Mesenchymal stem cell (in vitro differentiated cells and primary cell): ENCODE measurements at regions not wholly inside any gene's neighbourhood (a gene's known extent, or its start where the extent isn't known, plus 50 kb on each side); places are given as distances from the start of the nearest gene placed in this dataset.

ENCODE experiments used
- DNase-seq: peaks from one replicate; pipeline ENCODE4 v3.0.0-alpha.2; 2013
- H2AFZ ChIP-seq: one replicate; pipeline ENCODE4 v1.6.1; 2013; ENCODE audit warnings: low read depth, mild to moderate bottlenecking, control low read depth, inconsistent platforms, low read length, moderate library complexity
- H2AK5ac ChIP-seq: 2 replicates; pipeline ENCODE4 v1.6.1; 2013; ENCODE audit warnings: low read length, moderate library complexity, mild to moderate bottlenecking, inconsistent platforms; ENCODE audit not compliant: severe bottlenecking
- H2BK120ac ChIP-seq: one replicate; pipeline ENCODE4 v1.6.1; 2013; ENCODE audit warnings: low read depth, mild to moderate bottlenecking, inconsistent platforms, low read length, moderate library complexity
- H2BK12ac ChIP-seq, 2 experiments: one replicate each; pipeline ENCODE4 v1.6.1; 2013; ENCODE audit warnings: inconsistent platforms in 2 of 2, low read length in 2 of 2, mild to moderate bottlenecking in 2 of 2, moderate library complexity in 2 of 2, control low read depth in 1 of 2
- H2BK15ac ChIP-seq: one replicate; pipeline ENCODE4 v1.6.1; 2013; ENCODE audit warnings: mild to moderate bottlenecking, low read depth, inconsistent platforms; ENCODE audit not compliant: poor library complexity, severe bottlenecking
- H2BK5ac ChIP-seq: 2 replicates; pipeline ENCODE4 v1.6.1; 2013; ENCODE audit warnings: low read depth, mild to moderate bottlenecking, low read length, control low read depth, inconsistent platforms; ENCODE audit not compliant: poor library complexity, severe bottlenecking
- H3K14ac ChIP-seq, 2 experiments: one replicate each; pipeline ENCODE4 v1.6.1; 2013; ENCODE audit warnings: inconsistent platforms in 2 of 2, low read length in 2 of 2, control low read depth in 1 of 2, mild to moderate bottlenecking in 1 of 2, moderate library complexity in 1 of 2
- H3K18ac ChIP-seq, 2 experiments: one replicate each; pipeline ENCODE4 v1.6.1; 2013; ENCODE audit warnings: inconsistent platforms in 2 of 2, low read length in 2 of 2, control low read depth in 1 of 2, low read depth in 1 of 2, mild to moderate bottlenecking in 1 of 2
- H3K23ac ChIP-seq, 2 experiments: one replicate each; pipeline ENCODE4 v1.6.1; 2013; ENCODE audit warnings: inconsistent platforms in 2 of 2, low read length in 2 of 2, mild to moderate bottlenecking in 2 of 2, moderate library complexity in 2 of 2, control low read depth in 1 of 2
- H3K27ac ChIP-seq: 2 replicates; pipeline ENCODE4 v1.5.1; 2013; ENCODE audit warnings: mild to moderate bottlenecking, moderate library complexity, low read length, control low read depth, inconsistent platforms; ENCODE audit not compliant: poor library complexity, severe bottlenecking
- H3K27me3 ChIP-seq, 2 experiments: 2 replicates each; pipeline versions ENCODE4 v1.6.1 to v1.7.0; 2013; ENCODE audit warnings: low read length in 2 of 2, mild to moderate bottlenecking in 2 of 2, moderate library complexity in 2 of 2, control low read depth in 1 of 2, inconsistent platforms in 1 of 2; ENCODE audit not compliant: control insufficient read depth in 1 of 2, insufficient read depth in 1 of 2
- H3K36me3 ChIP-seq, 2 experiments: 2 replicates each; pipeline versions ENCODE4 v1.6.1 to v1.7.0; 2013; ENCODE audit warnings: low read length in 2 of 2, control low read depth in 1 of 2, inconsistent platforms in 1 of 2, low read depth in 1 of 2, mild to moderate bottlenecking in 1 of 2; ENCODE audit not compliant: insufficient read depth in 2 of 2, control insufficient read depth in 1 of 2
- H3K4ac ChIP-seq, 2 experiments: one replicate each; pipeline ENCODE4 v1.6.1; 2013; ENCODE audit warnings: inconsistent platforms in 2 of 2, low read length in 2 of 2, mild to moderate bottlenecking in 2 of 2, moderate library complexity in 2 of 2, control low read depth in 1 of 2, low read depth in 1 of 2
- H3K4me1 ChIP-seq: 2 replicates; pipeline ENCODE4 v1.6.1; 2013; ENCODE audit warnings: low read depth, low read length, control low read depth; ENCODE audit not compliant: control insufficient read depth, insufficient read depth
- H3K4me2 ChIP-seq: 2 replicates; pipeline ENCODE4 v1.6.1; 2013; ENCODE audit warnings: low read length, mild to moderate bottlenecking, inconsistent platforms; ENCODE audit not compliant: poor library complexity, severe bottlenecking
- H3K4me3 ChIP-seq, 2 experiments: 2 replicates each; pipeline versions ENCODE4 v1.5.1 to v1.7.0; 2013; ENCODE audit warnings: low read length in 2 of 2, mild to moderate bottlenecking in 2 of 2, control low read depth in 1 of 2, low read depth in 1 of 2; ENCODE audit not compliant: insufficient read depth in 1 of 2
- H3K79me1 ChIP-seq: replicated peaks from 2 replicates; pipeline ENCODE4 v1.6.1; 2013; ENCODE audit warnings: mild to moderate bottlenecking, control low read depth, low read length, inconsistent platforms; ENCODE audit not compliant: poor library complexity, severe bottlenecking
- H3K9ac ChIP-seq: 2 replicates; pipeline ENCODE4 v1.7.0; 2013; ENCODE audit warnings: mild to moderate bottlenecking, low read length, moderate library complexity
- H3K9me3 ChIP-seq: 2 replicates; pipeline ENCODE4 v1.7.0; 2013; ENCODE audit warnings: mild to moderate bottlenecking, low read length; ENCODE audit not compliant: control insufficient read depth
- H4K8ac ChIP-seq: one replicate; pipeline ENCODE4 v1.6.1; 2013; ENCODE audit warnings: inconsistent platforms, mild to moderate bottlenecking, low read length, moderate library complexity
- H4K91ac ChIP-seq: one replicate; pipeline ENCODE4 v1.6.1; 2013; ENCODE audit warnings: mild to moderate bottlenecking, low read length, inconsistent platforms
- WGBS: methylation state at CpG from one replicate; pipeline ENCODE4 v1.1.7; 2013; ENCODE audit warnings: mixed read lengths; 5-methylcytosine and 5-hydroxymethylcytosine counted together

DNA sequence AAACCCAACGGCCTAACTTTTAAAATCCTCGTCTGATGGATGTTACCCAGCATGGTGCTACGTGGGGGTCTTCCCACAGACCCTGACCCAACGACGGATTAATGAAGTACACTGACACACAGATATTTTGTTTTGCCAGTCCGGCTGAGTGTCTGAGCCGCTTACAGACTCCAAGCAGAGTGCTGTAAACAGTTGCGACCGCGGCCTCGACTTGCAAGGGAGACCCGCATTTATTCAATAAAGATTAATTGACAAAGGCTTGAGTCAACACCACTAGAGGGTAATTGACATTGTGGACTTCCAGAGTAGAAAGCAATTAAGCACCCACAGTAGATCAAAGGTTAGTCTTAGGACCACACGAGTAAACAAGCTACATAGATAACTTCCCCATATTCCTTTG is 1042.4 kb downstream of the AACS start:
- H2BK15ac ChIP-seq, result no peak overlapping the region
- no peak overlapping the region for H3K4me2 ChIP-seq
- DNase-seq, result no peak
- H3K14ac ChIP-seq, result no peak overlapping the region
- no peak overlapping the region for H2AK5ac ChIP-seq
- no peak overlapping the region for H2BK12ac ChIP-seq
- no peak overlapping the region for H4K8ac ChIP-seq
- H3K4me3 ChIP-seq, result no peak overlapping the region
- no peak overlapping the region for H3K27ac ChIP-seq
- H3K9me3 ChIP-seq, result peaks cover 3% of the 10 kb centered on the region
- H3K23ac ChIP-seq, result no peak overlapping the region
- no peak overlapping the region for H3K18ac ChIP-seq
- no peak overlapping the region for H3K4ac ChIP-seq
- no peak overlapping the region for H2AFZ ChIP-seq
- H4K91ac ChIP-seq, result no peak overlapping the region
- H3K27me3 ChIP-seq, result no peaks in the 10 kb centered on the region
- H3K79me1 ChIP-seq, result no peaks in the 10 kb centered on the region
- H2BK120ac ChIP-seq, result no peak overlapping the region
- no peaks in the 10 kb centered on the region for H3K36me3 ChIP-seq
- H3K9ac ChIP-seq, result no peak overlapping the region
- no peaks in the 10 kb centered on the region for H3K4me1 ChIP-seq
- WGBS, result 64% methylated on average over 13 of the region's 13 CpGs
- no peak overlapping the region for H2BK5ac ChIP-seq

DNA sequence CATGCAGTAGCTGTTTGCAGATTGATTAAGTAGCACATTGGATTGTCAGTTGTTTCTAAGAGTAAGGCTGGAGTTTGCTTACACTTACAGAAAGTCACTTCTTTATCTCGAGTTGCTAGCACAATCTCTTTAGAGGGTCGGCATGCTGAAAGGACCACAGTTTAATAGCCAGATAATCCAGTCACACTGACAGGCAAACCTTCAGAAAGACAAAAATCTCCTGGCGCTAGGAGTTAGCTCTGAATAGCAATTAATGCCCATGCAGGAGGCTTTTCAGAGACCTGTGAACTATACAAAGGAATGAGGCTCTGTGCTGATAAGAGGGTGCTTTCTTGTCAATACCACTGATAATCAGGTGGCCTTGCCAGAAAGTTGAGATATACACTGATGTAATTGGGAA is 1043.0 kb downstream of the AACS start:
- WGBS, result 6% methylated on average over 3 of the region's 3 CpGs
- no peak overlapping the region for H3K4ac ChIP-seq
- no peak overlapping the region for H2AK5ac ChIP-seq

GRCh38 chr12:126112141-126112540 is 1046.9 kb downstream of the AACS start:
- no peak overlapping the region for H2BK120ac ChIP-seq
- no peaks in the 10 kb centered on the region for H3K27me3 ChIP-seq
- H3K36me3 ChIP-seq, result no peaks in the 10 kb centered on the region
- no peak overlapping the region for H3K4ac ChIP-seq
- no peak overlapping the region for H2AFZ ChIP-seq
- no peak overlapping the region for H3K9ac ChIP-seq
- H3K14ac ChIP-seq, result no peak overlapping the region
- no peaks in the 10 kb centered on the region for H3K4me1 ChIP-seq
- H3K4me2 ChIP-seq, result no peak overlapping the region
- H3K23ac ChIP-seq, result no peak overlapping the region
- H2BK15ac ChIP-seq, result no peak overlapping the region
- no peak overlapping the region for H4K8ac ChIP-seq
- WGBS, result no CpG with 5 or more reads among the region's 1 CpG
- no peak overlapping the region for H3K18ac ChIP-seq
- no peaks in the 10 kb centered on the region for H3K79me1 ChIP-seq
- no peak overlapping the region for H3K4me3 ChIP-seq
- no peak overlapping the region for H2BK12ac ChIP-seq
- H3K27ac ChIP-seq, result no peak overlapping the region
- no peak overlapping the region for H4K91ac ChIP-seq
- no peak for DNase-seq
- H3K9me3 ChIP-seq, result peaks cover 9% of the 10 kb centered on the region
- no peak overlapping the region for H2BK5ac ChIP-seq
- no peak overlapping the region for H2AK5ac ChIP-seq

More for the DNA sequence above, 1043.0 kb downstream of the AACS start:
- no peak overlapping the region for H3K23ac ChIP-seq
- no peak overlapping the region for H3K4me3 ChIP-seq
- DNase-seq, result no peak
- H3K27me3 ChIP-seq, result no peaks in the 10 kb centered on the region
- no peak overlapping the region for H2BK15ac ChIP-seq
- no peak overlapping the region for H4K8ac ChIP-seq
- H3K36me3 ChIP-seq, result no peaks in the 10 kb centered on the region
- no peak overlapping the region for H3K27ac ChIP-seq
- no peak overlapping the region for H2BK120ac ChIP-seq
- H3K18ac ChIP-seq, result no peak overlapping the region
- H2BK12ac ChIP-seq, result no peak overlapping the region
- no peak overlapping the region for H2AFZ ChIP-seq
- H3K9ac ChIP-seq, result no peak overlapping the region
- no peaks in the 10 kb centered on the region for H3K4me1 ChIP-seq
- H3K14ac ChIP-seq, result no peak overlapping the region
- H4K91ac ChIP-seq, result no peak overlapping the region
- H3K4me2 ChIP-seq, result no peak overlapping the region
- H2BK5ac ChIP-seq, result no peak overlapping the region
- no peaks in the 10 kb centered on the region for H3K79me1 ChIP-seq
- peaks cover 3% of the 10 kb centered on the region for H3K9me3 ChIP-seq

- Histone ChIP-seq H3K14ac (no peak overlapping the region), H3K27me3 (no peaks in the 10 kb centered on the region), H3K23ac (no peak overlapping the region), H2BK120ac (no peak overlapping the region), H3K4me2 (no peak overlapping the region), H2AK5ac (no peak overlapping the region), H4K91ac (no peak overlapping the region), H3K18ac (no peak overlapping the region), H2BK15ac (no peak overlapping the region), H2BK5ac (no peak overlapping the region), H3K4ac (no peak overlapping the region), H3K9ac (no peak overlapping the region), H3K27ac (no peak overlapping the region), H3K4me1 (no peaks in the 10 kb centered on the region), H3K9me3 (peaks cover 9% of the 10 kb centered on the region), H3K79me1 (no peaks in the 10 kb centered on the region), H2BK12ac (no peak overlapping the region), H2AFZ (no peak overlapping the region), H3K4me3 (no peak overlapping the region), H3K36me3 (no peaks in the 10 kb centered on the region), H4K8ac (no peak overlapping the region)
- DNase-seq, result no peak
- no CpG with 5 or more reads among the region's 1 CpG for WGBS
These were observed 1047.6 kb downstream of the AACS start for GRCh38 chr12:126112849-126113248.
